Posterior cingulate gyrus (tissue), 11 donors: ENCODE measurements at regions not wholly inside any gene's neighbourhood (a gene's known extent, or its start where the extent isn't known, plus 50 kb on each side); places are given as distances from the start of the nearest gene placed in this dataset.
"Not testable (repeated sequence)": the region's sequence is repeated elsewhere in the genome, so short reads cannot be mapped to it uniquely, and the experiment has no call there.

Experiments
- DNase-seq, 10 donors: peaks; one replicate each; pipeline versions ENCODE4 v3.0.0 to v3.0.0-alpha.2; 2020 to 2021; ENCODE audit warnings: mixed read lengths in 3 of 10
- intact Hi-C: fragments of 100-400 bp; cut with DNase I; formaldehyde crosslinking; loops from one replicate; pipeline ENCODE4 v1.15.1; 2023

DNA sequence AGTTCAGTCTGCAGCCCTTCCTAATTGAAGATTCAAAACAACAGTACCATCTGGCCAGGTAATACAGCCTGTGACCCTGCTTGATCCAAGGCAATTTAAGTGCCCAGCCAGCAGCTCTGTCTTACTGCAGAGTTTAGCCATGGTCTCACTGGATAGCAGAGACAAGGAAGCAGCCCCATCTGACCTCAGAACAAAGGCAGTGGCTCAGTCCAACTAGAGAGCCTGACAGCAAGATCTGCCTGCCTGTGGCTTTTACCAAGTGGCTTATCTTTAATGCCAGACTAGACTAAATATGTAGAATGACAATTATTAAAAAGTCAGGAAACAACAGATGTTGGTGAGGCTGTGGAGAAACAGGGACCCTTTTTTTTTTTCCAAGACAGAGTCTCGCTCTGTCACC lies 293.4 kb downstream of the DTHD1 start:
- intact Hi-C loops: no loop called here
- DNase-seq: no peak

DNA sequence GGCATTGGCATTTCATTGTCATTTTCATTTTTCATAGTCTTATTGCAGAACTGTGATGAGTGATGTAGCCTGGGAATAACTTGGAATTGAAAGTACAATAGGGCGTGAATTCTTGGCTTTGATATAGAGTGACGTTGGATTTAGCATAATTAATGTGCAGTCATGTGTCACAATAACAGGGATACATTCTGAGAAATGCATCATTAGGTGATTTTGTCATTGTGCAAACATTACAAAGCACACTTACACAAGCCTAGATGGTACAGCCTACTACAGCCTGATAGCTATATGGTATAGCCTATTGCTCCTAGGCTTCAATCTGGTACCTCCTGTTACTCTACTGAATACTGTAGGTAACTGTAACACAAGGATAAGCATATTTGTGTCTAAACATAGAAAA lies 300.8 kb downstream of the DTHD1 start:
- intact Hi-C loops: no loop called here
- no peak for DNase-seq

DNA sequence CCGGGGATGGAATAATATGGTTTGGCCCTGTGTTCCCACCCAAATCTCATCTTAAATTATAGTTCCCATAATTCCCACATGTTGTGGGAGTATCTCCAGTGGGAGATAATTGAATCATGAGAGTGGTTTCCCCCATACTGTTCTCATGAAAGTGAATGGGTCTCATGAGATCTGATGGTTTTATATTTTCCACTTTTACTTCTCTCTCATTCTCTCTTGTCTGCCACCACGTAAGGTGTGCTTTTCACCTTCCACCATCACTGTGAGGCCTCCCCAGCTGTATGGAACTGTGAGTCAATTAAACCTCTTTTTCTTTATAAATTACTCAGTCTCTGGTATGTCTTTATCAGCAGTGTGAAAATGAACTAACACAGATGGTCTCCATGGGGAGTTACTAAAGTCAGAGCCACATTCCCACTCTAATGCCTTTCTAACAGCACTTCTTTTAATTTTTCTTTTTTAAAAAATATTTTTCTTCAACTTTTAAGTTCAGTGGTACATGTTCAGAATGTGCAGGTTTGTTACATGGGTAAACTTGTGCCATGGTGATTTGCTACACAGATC lies 306.6 kb downstream of the DTHD1 start:
- no peak for DNase-seq
- intact Hi-C loops: no loop called here

DNA sequence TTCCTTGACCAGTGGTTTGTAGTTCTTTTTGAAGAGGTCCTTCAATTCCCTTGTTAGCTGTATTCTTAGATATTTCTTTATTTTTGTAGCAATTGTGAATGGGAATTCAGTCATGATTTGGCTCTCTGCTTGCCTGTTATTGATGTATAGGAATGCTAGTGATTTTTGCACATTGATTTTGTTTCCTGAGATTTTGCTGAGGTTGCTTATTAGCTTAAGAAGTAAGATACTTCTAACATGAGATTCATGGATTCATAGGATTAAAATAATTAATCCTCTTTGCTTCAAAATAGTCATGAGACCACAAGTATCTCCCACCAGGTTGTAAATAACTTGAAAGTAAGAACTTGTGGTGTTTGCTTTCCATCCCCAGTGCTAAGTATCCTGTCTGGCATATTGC lies 308.9 kb downstream of the DTHD1 start:
- DNase-seq: no peak
- intact Hi-C loops: no loop called here

DNA sequence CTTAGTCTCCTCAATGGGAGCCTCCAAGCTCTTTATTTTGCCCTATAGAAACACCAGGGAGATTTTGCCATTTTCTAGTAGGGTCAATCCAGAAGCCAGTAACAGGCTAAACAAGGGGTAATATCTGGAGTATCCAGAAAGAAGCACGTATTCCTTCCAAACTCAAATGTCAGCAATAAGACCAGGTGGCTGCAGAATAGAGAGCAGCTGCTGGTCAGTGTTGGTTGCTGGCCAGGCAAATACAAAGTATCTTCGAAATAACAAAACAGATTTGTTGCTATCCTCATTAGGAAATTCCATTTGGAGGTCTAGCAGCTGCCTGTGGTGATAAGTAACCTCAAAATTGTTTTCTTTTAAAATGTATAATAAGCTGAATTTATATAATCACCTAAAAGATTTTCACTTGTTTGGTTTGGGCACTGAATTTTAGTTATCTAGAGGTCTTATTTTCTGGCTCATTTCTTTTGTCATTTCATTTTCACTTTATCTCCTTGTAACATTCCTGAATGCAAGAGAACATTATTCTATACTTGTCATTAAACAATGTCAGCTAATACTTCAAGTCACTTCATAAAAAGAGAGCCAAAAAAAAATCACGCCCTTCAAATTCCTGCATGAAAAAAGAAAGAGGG lies 320.6 kb downstream of the DTHD1 start:
- intact Hi-C loops: no loop called here
- DNase-seq: no peak

DNA sequence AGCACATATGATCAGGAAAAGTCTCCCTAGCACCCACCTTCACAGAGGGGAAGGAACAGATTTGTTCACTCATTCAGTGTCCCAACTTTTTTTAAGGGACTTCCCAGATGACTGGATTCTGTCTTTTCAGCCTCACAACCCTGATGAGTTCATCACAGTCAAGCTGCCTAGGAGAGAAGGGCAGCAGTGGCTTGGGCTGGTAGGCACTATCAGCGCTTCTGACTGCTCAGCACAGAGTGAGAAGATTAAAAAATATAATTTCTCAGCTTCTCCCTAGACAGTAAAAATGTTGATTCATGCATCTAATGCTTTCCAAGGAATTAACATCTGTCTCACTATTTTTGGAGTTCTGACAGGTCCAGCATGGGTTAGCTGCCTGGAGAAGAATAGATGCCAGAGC lies 328.2 kb downstream of the DTHD1 start:
- intact Hi-C loops: no loop called here
- DNase-seq: no peak

DNA sequence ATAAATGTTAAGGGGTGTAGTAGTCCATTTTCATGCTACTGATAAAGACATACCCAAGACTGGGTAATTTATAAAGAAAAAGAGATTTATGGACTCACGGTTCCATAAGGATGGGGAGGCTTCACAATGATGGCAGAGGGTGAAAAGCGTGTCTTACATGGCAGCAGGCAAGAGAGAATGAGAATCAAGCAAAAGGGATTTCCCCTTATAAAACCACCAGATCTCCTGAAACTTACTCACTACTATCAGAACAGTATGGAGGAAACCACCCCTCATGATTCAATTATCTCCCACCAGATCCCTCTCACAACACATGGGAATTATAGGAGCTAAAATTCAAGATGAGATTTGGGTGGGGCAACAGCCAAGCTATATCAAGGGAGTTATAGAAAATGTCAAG lies 329.2 kb downstream of the DTHD1 start:
- DNase-seq: no peak
- intact Hi-C loops: no loop called here

DNA sequence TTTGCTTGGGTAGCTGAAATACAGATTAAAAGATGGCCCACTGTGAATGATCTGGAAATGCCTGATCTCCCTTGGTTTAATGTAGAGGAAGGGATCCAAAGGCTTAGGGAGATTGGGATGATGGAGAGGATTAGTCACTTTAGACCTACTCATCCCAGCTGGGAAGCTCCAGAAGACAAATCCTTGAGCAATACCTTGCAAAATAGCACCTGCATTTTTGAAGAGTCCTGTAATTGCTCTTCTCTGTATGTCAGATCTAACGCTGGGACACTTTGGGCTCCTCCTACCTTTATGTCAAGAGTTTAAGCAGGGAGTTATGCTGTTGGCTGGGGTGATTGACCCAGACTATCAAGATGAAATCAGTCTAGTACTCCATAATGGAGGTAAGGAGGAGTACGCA lies 331.7 kb downstream of the DTHD1 start:
- DNase-seq, intact Hi-C loops: not testable (repeated sequence)

DNA sequence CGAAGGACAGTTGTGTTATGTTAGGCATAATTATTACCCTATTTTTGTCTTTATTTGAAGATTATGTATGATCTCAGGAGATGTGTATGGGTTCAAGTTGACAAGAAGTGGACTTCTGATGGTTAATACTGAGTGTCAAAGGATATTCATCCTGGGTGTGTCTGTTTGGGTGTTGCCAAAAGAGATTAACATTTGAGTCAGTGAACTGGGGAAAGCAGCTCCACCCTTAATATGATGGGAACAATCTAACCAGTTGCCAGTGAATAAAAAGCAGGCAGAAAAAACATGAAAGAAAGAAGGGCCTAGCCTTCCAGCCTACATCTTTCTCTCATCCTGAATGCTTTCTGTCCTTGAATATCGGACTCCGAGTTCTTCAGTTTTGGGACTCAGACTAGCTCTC lies 332.6 kb downstream of the DTHD1 start:
- no peak for DNase-seq
- intact Hi-C loops: no loop called here

DNA sequence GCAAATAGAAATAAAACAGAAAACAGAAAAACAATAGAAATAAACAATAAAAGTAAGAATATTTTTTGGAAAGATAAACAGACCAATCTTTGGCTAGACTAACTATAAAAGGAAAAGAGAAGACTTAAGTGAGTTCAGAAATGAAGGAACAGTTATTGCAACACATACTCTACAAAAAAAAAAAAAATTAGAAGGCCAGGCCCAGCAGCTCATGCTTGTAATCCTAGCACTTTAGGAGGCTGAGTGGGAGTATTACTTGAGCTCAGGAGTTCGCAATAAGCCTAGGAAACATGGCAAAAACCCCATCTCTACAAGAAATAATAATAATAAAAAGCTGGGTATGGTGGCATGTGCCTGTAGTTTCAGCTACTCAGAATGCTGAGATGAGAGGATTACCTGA lies 336.7 kb downstream of the DTHD1 start:
- no peak for DNase-seq
- intact Hi-C loops: no loop called here

DNA sequence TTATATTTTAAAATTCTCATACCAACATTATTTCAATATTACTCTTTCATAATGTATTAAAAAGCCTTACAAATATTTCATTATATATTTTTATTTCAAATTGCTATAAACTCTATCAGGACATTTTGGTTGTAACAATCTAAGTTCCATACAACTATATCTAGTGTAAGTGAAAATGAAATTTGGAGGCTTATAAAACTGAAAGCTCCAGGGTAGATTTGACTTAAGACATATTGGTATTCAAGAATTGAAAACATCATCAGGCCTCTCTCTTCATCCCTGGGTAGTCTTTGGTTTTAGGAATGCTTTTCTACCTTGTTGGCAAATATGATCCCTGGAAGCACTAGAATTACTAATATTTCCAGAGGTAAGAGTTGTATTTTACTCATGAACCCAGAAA lies 342.6 kb downstream of the DTHD1 start:
- intact Hi-C loops: no loop called here
- DNase-seq: no peak

DNA sequence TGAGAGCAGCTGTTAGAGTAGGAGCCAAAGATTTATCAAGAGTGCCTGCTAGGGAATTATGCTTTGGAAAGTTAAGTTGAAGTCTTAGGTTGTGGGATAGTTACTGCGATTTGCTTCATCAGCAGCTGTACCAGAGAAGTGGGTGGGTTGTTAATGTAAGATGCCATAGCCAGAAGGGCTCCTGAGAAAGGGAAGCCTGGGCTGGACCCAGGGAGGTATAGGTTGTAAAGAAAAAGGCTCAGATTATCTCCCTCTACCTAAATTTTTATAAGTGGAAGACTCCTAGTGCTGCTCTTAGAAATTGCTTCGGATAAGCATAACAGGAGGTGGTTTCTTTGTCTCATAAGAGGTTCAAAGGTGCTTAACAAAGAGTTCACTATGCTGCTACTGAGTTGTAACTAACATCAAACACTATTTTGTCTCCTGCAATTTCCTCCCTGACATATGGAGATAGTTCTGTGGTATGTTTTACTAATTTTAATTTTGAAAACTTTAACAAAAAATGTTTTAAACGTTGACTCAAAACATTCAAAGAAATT lies 356.9 kb downstream of the DTHD1 start:
- DNase-seq: no peak
- intact Hi-C loops: no loop called here

DNA sequence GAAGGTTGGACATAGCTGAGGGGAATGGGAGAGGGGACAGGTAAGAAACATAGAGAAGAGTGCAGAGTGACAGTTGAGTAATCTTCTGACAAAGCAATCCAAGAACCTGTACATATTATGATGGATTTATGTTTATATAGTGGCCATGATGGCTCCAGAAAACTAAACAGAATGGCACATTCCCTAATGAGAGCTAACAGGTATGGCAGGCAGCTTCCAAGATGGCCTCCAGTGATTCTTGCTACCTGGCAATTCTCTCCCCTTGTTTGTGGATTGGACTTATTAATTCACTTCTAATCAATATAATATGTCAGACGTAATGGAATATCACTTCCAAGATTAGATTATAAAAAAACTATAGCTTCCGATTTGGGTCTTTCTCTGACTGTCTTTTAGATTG lies 359.5 kb downstream of the DTHD1 start:
- no peak for DNase-seq
- intact Hi-C loops: no loop called here

DNA sequence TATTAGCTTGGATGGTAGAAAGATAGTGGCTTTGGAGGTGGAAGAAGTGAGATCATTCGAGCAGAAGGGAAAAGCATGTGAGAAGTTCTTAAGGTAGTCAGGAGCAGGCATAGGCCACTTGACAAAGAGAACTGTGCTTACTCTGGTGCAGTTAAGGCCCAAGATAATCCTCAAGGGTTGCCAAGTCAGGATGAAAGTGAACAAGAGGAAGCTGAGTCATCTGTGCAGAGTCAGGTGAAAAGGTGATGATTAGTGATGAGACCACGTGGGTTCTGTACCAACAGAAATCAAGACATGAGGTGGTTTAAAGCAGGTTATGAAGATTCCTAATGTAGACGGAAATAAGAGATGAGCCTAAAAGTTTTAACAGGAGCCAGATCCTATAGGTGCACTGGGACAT lies 369.8 kb downstream of the DTHD1 start:
- intact Hi-C loops: no loop called here

DNA sequence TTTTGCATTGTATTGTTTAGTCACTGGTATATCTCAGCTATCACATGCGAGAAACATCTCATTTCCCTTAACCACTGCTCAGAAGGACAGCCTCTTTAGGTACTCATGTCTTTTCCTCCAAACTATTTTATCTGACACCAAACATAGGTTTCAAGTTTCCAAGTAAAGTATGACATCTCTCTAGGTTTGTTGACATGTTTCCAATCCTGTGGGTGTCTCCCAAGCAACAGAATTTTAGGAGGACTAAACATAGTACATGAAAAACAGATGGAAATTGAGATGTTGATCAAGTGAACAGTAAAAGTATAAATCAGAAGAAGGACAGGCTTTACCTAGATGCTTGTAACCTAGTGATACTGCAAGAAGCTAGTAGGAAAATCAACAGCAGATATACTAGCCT lies 371.4 kb downstream of the DTHD1 start:
- no peak for DNase-seq
- intact Hi-C loops: no loop called here

More for the DNA sequence above, 369.8 kb downstream of the DTHD1 start:
- no peak for DNase-seq

DNA sequence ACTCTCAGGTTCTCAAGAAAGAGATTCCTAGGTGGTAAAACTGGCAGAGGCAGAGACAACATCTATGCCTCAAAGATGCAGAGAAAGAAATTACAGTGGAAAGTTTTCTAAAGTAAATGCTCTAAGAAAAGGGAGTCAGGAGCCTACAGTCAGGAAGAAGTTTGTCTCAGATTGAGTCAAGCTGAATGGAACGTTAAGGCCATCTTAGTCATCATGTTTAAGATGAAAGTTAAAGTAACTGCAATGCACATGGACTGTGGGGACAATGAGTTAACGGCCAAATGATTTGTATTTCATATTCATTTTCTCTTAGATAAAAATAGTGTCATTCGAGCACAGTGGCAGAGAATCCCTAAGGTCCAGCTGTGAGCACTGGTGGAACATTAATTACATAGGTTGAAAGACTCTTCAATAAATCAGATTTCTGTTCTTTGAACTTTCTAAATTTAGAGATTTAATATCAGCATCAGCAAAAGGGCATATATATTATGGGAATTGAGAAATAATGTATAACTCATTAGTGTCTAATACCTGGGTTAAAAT lies 384.6 kb downstream of the DTHD1 start:
- no peak for DNase-seq
- intact Hi-C loops: no loop called here

DNA sequence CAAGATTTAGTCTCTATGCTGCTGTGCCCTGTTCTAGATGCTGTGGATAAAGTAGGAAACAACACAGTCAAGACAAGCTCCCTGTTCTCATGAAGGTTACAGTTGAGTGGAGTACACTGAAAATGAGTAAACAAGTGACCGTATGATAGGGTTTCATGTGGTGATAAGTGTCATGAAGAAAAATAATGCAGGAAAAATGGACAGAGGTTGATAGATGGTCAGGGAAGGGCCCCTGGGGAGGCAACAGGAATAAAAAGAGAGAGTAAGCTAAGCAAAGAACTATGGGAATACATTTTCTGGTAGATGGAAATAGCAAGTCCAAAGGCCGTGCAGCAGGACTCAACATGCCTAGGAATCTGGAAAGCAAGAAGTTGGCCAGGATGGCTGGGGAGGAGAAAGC lies 394.0 kb downstream of the DTHD1 start:
- intact Hi-C loops: no loop called here
- no peak for DNase-seq

DNA sequence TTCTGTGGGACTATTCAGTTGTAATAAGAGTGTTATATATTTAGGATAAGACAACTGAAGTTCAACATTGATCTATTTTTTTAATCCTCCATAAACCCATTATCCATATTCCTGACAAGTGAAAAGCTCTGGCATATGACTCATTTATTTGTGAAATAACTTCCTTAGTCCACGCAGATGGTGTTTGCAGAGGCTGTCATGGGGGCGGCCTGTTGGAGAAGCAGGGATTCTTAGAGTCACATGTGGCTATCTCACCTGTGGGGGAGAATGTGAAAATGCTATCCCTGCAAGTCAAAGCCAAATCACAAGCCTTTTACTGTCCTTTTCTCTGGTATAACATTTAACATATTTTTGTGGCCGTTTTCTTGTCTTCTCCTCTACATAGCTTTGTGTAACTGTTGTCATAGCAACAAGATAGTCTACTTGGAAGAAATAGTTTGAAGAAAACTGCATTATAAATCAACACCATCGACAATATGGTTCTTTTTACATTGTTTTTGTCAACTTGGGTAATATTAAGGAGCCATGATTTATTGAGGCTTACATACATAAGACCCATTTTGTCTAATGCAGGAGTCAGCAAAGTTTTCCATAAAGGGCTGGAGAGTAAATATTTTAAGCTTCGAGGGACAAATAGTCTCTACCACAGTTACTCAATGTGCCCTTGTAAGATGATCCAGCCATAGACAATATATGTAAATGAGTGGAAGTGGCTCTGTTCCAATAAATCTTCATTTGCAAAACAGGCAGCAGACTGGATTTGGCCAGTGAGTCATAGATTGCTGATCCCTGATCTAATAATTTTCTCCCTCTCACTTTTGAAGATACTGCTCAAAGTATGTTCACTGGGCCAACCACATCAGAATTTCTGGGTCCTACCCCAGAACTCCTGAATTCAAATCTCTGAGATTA lies 395.0 kb downstream of the DTHD1 start:
- intact Hi-C loops: no loop called here

DNA sequence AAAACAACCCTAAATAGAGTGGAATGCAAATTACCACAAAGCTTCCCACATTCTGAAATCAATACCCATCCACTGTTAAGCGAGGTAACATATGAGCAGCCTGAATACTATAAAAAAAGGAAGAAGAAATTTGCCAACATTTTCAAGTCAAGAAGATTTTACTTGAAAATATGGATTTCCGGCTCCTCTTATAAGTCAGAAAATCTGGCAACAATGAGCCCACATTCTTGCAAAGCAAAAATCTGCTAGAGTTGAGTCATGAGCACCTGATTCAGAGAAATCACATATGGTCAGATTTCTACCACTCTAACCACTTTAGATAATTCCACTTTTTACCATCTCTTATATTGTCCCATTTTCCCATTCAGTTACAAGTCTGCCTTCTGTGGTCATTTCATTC lies 395.7 kb downstream of the DTHD1 start:
- DNase-seq: no peak

More for the DNA sequence above, 395.0 kb downstream of the DTHD1 start:
- DNase-seq: peak in 5 of 10 donors; percentile 14 to 80 (median 69)

DNA sequence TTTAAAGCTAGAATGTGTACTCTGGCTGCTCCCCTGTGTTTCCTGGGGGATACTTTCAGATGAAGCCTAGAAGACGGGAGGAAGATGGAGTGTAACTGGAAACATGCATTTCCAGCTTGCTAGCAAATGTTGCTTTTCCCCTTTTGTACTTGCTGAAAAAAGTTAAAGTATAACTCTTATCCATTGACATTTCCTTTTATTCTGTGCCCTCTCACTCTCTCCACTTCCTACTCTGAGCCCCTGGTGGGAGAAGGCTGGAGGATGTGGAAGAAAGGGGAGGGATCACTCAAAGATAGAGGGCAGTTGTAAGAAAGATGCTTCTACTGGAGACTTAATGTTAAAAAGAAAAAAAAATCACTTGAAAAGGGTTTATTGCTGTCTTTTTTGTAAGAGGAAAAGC lies 396.5 kb downstream of the DTHD1 start:
- intact Hi-C loops: no loop called here
- no peak for DNase-seq

More for the DNA sequence above, 395.7 kb downstream of the DTHD1 start:
- intact Hi-C loops: no loop called here

DNA sequence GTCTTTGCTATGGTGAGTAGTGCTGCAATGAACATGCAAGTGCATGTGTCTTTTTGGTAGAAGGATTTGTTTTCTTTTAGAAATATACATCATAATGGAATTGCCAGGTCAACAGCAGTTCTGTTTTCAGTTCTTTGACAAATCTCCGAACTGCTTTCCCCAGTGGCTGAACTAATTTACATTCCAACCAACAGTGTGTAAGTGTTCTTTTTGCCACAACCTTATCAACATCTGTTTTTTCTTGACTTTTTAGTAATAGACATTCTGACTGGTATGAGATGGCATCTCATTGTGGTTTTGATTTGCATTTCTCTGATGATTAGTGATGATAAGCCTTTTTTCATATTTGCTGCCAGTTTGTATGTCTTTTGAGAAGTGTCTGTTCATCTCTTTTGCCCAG lies 406.3 kb downstream of the DTHD1 start:
- intact Hi-C loops: no loop called here
- DNase-seq: no peak
